Activated naive CD8-positive, alpha-beta T cell treated with anti-CD3 and anti-CD28 coated beads, Interleukin-2, amount 10 ng/mL, durations not matched to agents 7 days and 5 days (primary cell): ENCODE measurements at regions not wholly inside any gene's neighbourhood (a gene's known extent, or its start where the extent isn't known, plus 50 kb on each side); places are given as distances from the start of the nearest gene placed in this dataset.
A peak's percentile ranks its signal among the peaks of the same experiment; 100 is the strongest.

Experiments used
- ATAC-seq: fragments of 150-1000 bp; cut with Tn5 transposase; one replicate; pipeline ENCODE4 v1.10.0; 2021; ENCODE audit warnings: low read depth, moderate library complexity
- POLR2A ChIA-PET: fragments of 350-600 bp; sonication (Branson Sonifier 250); formaldehyde crosslinking; loops from one replicate; lab custom pipeline; 2021; ENCODE audit warnings: antibody characterized with exemption; lab: Charles Lee
- DNase-seq: peaks from one replicate; pipeline ENCODE4 v3.0.0; 2021
- H3K27ac Mint-ChIP-seq: one replicate; pipeline ENCODE4 v1.8.0; 2022; ENCODE audit warnings: mild to moderate bottlenecking, mixed read lengths
- H3K27me3 Mint-ChIP-seq: one replicate; pipeline ENCODE4 v1.8.0; 2022; ENCODE audit warnings: mild to moderate bottlenecking, moderate library complexity, mixed read lengths
- H3K36me3 Mint-ChIP-seq: one replicate; pipeline ENCODE4 v1.8.0; 2021; ENCODE audit warnings: mild to moderate bottlenecking, mixed read lengths
- H3K4me1 Mint-ChIP-seq: one replicate; pipeline ENCODE4 v1.8.0; 2021; ENCODE audit warnings: mixed read lengths
- H3K4me3 Mint-ChIP-seq: one replicate; pipeline ENCODE4 v1.8.0; 2022; ENCODE audit warnings: mild to moderate bottlenecking, moderate library complexity, mixed read lengths
- H3K9me3 Mint-ChIP-seq: one replicate; pipeline ENCODE4 v1.8.0; 2021; ENCODE audit warnings: mixed read lengths

DNA sequence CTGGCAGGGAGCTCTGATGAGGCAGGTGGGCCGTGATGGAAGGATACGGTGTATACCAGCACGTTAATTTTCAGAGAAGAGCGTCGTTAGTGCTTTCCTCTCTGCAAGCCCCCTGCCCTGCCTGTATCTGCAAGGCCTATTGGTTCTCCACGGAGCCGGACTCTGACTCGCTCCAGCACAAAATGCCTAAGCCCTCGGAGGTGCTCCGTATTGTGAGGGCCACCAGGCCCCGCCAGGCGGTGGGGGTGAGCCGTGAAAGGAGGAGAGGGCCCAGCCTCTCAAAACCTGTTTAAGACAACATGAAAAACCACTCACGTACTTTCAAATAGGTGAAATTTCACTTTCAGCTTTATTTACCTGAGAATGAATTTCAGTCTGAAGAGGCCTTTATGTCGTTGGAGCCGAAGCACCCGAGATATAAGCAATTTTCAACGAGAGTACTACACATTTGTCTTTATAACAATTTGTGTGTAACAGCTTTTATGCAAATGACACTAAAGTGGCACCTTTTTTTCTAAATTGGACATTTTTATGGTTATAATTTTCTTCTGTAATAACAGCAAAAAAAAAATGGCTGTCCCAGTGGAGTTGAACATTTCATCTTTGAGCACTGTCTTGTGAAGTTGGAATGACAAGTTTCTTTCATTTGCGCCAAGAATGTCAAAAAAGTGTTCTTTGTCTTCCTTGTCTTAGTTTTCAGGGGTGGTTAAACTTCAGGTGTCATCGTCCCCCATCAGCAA, 749.5 kb downstream of the VRK1 start:
- ATAC-seq, result no peak
- H3K9me3 Mint-ChIP-seq, result no peaks in the 10 kb centered on the region
- H3K4me3 Mint-ChIP-seq, result no peak overlapping the region
- H3K27me3 Mint-ChIP-seq, result no peaks in the 10 kb centered on the region
- no peak for DNase-seq
- peaks cover 16% of the 10 kb centered on the region for H3K4me1 Mint-ChIP-seq
- no peak overlapping the region for H3K27ac Mint-ChIP-seq
- POLR2A ChIA-PET, result no interaction called here
- H3K36me3 Mint-ChIP-seq, result no peaks in the 10 kb centered on the region

DNA sequence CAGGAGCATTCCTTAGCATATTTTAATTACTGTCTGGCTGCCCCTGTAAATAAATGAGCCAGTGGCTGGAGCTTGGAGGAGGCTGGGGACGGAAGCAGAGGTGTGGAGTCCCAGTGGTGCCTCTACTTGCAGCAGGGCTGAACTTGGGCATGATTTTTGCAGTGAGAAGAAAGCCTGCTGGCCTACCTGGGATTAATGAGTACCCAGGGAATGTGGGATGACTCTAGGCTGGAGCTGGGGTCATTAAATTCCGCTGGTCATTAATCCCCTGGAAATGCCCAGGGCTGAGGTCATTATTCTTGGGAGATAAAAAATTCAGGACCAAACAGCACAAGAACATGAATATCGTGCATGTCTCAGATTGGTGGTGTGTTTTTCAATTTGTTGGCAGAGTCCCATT, 753.3 kb downstream of the VRK1 start:
- Mint-ChIP-seq H3K27ac (no peak overlapping the region), H3K9me3 (no peaks in the 10 kb centered on the region), H3K4me1 (no peaks in the 10 kb centered on the region), H3K36me3 (no peaks in the 10 kb centered on the region), H3K27me3 (no peaks in the 10 kb centered on the region), H3K4me3 (no peak overlapping the region)
- ATAC-seq (no peak), DNase-seq (no peak)
- POLR2A ChIA-PET, result no interaction called here

DNA sequence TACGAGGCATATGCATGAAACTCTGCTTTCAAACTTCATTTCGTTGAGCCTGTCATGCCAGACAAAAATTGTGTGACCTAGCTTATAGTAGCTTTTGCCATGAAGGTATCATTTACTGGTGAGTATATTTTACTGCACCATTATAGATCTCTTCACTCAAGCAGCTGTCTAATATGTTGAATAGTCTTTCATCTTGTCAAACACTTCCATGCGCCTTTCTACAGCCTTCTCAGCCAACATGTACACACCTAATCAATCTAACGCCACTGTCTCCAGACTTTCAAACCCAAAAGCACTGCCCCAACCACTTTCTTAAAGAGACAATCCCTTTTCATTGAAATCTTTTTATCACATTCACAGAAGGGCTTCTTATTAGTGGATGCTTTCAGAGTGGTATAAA, 757.4 kb downstream of the VRK1 start:
- POLR2A ChIA-PET, result no interaction called here
- DNase-seq, result no peak

DNA sequence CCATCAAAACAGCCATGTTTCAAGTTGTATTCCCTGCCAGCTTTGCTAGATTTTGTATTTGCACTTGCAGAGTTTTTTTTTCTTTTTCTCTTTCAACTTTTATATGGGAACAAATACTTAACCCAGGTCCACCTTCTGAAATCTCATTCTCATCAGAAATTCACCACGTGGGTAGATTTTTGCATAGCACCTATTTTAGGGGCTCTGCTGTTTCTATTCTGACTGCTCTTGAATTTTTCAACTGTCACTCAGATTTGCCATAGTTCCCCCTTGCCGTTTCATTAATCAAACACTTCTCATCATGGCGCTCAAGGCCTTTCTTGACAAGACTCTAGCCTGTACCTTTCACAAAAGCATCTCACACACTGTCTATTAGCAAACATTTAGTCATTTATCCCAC, 767.2 kb downstream of the VRK1 start:
- Mint-ChIP-seq H3K9me3 (peaks cover 14% of the 10 kb centered on the region), H3K4me1 (no peaks in the 10 kb centered on the region), H3K27ac (no peak overlapping the region), H3K4me3 (no peak overlapping the region), H3K27me3 (no peaks in the 10 kb centered on the region), H3K36me3 (peaks cover 2% of the 10 kb centered on the region)
- DNase-seq (no peak), ATAC-seq (no peak)
- POLR2A ChIA-PET, result no interaction called here

More for the DNA sequence above, 757.4 kb downstream of the VRK1 start:
- peaks cover 2% of the 10 kb centered on the region for H3K36me3 Mint-ChIP-seq
- H3K9me3 Mint-ChIP-seq, result peaks cover 5% of the 10 kb centered on the region
- no peak overlapping the region for H3K4me3 Mint-ChIP-seq
- peaks cover 4% of the 10 kb centered on the region for H3K27me3 Mint-ChIP-seq
- H3K27ac Mint-ChIP-seq, result no peak overlapping the region
- no peak for ATAC-seq
- H3K4me1 Mint-ChIP-seq, result no peaks in the 10 kb centered on the region

DNA sequence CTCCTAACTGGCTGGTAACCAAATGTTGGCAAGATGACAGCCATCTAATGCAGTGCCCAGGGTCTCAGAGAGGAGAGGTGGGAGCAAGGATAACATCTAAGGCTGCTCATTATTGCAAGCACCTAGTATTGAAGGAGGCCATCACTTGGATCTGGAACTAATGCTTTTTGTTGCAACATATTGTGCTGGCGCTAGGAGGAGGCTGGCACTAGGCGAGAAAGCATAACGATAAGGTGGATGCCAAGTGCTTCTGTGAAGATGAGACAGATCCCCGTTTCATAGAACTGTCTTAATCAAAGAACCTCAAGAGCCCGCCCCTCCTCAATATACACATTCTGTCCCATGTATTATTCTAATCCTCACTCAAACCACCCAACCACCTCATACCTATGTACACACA, 774.0 kb downstream of the VRK1 start:
- ATAC-seq, result no peak
- H3K9me3 Mint-ChIP-seq, result peaks cover 13% of the 10 kb centered on the region
- peaks cover 2% of the 10 kb centered on the region for H3K36me3 Mint-ChIP-seq
- no peak for DNase-seq
- H3K4me3 Mint-ChIP-seq, result no peak overlapping the region
- no peaks in the 10 kb centered on the region for H3K4me1 Mint-ChIP-seq
- POLR2A ChIA-PET, result no interaction called here
- peaks cover 2% of the 10 kb centered on the region for H3K27me3 Mint-ChIP-seq
- H3K27ac Mint-ChIP-seq, result no peak overlapping the region

DNA sequence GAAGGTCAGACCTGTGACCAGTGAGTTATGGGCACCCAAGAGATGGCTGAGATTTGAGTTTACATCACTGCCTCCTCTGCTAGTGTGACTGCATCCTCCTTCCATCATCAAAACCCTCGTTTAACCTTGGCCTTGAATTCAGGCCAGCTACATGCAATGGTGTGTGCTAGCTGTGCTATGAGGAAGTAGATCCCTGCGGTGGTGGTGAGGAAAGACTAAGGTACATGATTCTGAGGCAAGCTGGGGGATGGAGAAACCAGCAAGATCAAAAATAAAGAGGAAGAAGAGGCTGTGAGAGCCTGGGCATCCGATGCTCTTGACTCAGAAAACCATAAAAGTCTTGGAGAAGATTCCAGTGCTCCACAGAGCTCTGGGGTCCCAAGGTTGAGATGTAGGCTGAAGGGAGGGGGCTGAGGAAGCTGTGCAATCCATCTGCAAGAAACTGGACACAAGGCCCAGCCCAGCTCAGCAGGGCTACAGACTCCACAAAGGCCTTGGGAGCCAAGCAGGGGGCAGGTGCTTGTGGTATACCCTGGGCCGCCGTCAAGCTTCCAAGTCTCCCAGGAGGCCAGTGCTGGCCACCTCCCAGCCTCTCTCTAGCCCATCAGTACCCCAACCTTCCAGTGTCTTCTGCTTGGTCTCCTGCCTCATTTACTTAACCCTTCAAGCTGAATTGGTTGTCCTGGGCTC, 774.8 kb downstream of the VRK1 start:
- Mint-ChIP-seq H3K36me3 (peaks cover 2% of the 10 kb centered on the region), H3K27me3 (peaks cover 2% of the 10 kb centered on the region), H3K4me1 (no peaks in the 10 kb centered on the region), H3K4me3 (no peak overlapping the region), H3K9me3 (peaks cover 13% of the 10 kb centered on the region), H3K27ac (no peak overlapping the region)
- ATAC-seq (no peak), DNase-seq (no peak)
- POLR2A ChIA-PET, result no interaction called here

DNA sequence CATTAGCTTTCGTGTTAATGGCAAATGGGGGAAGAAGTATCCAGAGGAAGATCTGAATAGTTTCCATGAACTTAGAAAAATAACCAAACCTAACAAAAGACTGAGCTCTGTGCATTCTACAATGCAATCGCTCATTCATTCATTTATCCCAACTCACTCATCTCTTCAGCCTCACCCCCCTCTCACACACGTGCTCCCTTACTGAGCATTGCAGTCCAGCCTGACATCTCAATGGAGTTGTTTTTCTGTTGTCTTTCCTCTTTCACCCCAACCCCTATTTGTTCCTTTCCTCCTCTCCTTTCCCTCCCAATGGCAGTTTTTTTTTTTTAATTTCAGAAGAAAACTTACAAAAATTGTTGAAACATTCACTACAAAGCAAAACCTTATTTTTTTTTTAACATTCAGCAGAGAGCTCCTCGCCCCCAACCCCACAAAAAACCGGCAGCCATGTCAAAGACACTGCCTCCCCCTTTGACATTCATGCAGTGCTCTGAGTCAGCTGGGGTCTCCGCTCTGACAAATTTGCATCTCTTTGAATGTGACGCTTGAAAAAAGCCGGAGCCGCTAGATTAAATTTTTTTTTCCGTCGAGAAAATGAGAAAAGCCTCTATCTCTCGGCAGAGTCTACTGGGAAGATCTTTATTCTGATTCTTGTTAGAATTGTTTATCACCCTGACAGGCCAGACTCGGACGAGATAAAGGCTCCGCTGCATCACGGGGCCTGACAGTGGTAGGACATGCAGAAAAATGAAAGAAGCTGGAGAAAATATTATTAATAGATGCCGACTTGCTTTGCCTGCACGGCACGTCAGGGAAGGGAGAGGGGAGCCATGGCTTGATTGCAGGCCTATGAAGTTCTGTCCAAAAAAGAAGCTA, 775.6 kb downstream of the VRK1 start:
- no peak for DNase-seq
- Mint-ChIP-seq H3K4me3 (no peak overlapping the region), H3K4me1 (no peaks in the 10 kb centered on the region), H3K9me3 (peaks cover 13% of the 10 kb centered on the region), H3K36me3 (peaks cover 2% of the 10 kb centered on the region), H3K27me3 (peaks cover 2% of the 10 kb centered on the region), H3K27ac (no peak overlapping the region)
- ATAC-seq, result no peak
- POLR2A ChIA-PET, result no interaction called here

DNA sequence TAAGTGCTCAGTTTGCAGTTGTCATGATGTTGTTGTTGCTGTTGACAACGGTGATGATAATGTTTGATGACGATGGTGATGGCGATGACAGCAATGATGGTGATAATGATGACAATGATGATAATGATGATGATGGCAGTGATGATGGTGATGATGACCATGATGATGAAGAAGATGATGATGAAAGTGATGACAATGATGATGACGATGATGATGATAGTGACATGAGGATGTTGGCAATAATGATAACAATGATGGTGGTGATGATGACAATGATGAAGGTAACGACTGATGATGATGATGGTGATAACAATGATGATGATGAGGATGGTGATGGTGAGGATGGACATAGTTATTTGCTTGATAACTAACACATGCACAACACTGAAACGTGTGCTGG, 778.5 kb downstream of the VRK1 start:
- ATAC-seq (no peak), DNase-seq (no peak)
- Mint-ChIP-seq H3K36me3 (peaks cover 2% of the 10 kb centered on the region), H3K27me3 (peaks cover 2% of the 10 kb centered on the region), H3K4me3 (no peak overlapping the region), H3K4me1 (no peaks in the 10 kb centered on the region), H3K27ac (no peak overlapping the region), H3K9me3 (peaks cover 9% of the 10 kb centered on the region)
- POLR2A ChIA-PET, result no interaction called here

DNA sequence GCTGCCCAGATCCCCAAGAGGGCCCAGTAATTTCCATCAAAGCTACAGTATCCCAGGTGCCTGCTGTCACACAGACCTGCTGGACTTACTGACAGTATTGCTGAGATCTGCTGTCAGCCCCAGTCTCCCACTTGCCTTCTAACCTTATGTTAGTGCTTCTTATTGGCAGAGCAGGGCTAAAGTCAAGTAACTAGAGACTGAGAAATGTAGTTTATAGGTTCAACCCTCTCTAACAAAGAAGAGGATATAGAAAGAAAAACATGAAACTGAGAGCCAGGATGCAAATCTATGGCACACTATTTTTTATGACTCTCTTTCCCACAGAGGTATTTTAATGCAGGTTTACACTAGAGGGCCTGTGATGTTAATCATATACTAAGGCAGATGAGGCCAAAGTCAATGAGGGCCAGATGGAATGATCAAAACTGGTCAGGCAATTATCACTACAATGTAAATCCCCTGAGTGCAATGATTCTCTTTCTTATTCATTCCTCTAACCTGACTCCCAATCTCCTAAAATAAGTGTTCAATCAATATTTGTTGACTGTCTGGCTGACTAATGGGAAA, 781.9 kb downstream of the VRK1 start:
- no peaks in the 10 kb centered on the region for H3K4me1 Mint-ChIP-seq
- peaks cover 6% of the 10 kb centered on the region for H3K9me3 Mint-ChIP-seq
- no peaks in the 10 kb centered on the region for H3K27me3 Mint-ChIP-seq
- no peak for DNase-seq
- POLR2A ChIA-PET, result no interaction called here
- ATAC-seq, result no peak
- H3K4me3 Mint-ChIP-seq, result no peak overlapping the region
- no peaks in the 10 kb centered on the region for H3K36me3 Mint-ChIP-seq
- no peak overlapping the region for H3K27ac Mint-ChIP-seq

DNA sequence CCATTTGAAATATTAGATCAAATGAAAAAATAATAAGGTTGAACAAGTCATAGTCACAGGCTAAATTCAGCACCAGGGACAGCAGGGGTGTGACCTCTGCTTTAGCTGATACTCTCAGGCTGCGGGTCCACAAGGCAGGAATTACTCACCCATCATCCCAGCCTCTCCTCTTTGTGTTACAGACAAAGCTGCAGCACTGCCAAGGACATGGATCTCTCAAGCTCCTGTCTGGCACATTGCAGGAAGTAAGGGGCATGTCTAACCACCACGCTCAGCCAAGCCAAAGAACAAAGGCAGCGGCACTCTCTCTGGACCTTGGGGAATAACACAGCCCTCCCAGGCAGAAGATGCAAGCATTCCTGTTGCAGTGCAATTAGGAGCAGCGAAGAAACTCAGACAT, 783.8 kb downstream of the VRK1 start:
- Mint-ChIP-seq H3K4me1 (no peaks in the 10 kb centered on the region), H3K27me3 (no peaks in the 10 kb centered on the region), H3K9me3 (peaks cover under 1% of the 10 kb centered on the region), H3K27ac (no peak overlapping the region), H3K36me3 (no peaks in the 10 kb centered on the region), H3K4me3 (no peak overlapping the region)
- POLR2A ChIA-PET, result no interaction called here
- DNase-seq (no peak), ATAC-seq (no peak)

DNA sequence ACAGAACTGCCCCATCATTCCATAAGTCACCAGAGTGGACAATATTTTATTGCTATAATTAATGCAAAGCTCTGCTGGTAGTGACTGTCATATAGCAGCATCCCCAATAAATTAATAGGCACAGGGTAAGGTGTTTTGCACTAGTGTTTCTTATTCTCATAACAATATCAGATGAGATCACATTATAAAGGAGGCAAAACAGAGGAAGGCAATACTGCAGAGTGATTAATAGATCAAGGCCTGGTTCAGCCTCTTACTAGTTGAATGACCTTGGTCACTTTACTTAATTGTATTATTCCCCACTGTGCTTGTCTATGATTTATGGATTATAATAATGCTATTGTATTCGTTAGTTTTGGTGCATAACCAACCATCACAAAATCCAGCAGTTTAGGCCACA, 784.8 kb downstream of the VRK1 start:
- ATAC-seq, result no peak
- Mint-ChIP-seq H3K4me1 (no peaks in the 10 kb centered on the region), H3K36me3 (no peaks in the 10 kb centered on the region), H3K9me3 (peaks cover 3% of the 10 kb centered on the region), H3K27ac (no peak overlapping the region), H3K27me3 (no peaks in the 10 kb centered on the region), H3K4me3 (no peak overlapping the region)
- no peak for DNase-seq
- POLR2A ChIA-PET, result no interaction called here

DNA sequence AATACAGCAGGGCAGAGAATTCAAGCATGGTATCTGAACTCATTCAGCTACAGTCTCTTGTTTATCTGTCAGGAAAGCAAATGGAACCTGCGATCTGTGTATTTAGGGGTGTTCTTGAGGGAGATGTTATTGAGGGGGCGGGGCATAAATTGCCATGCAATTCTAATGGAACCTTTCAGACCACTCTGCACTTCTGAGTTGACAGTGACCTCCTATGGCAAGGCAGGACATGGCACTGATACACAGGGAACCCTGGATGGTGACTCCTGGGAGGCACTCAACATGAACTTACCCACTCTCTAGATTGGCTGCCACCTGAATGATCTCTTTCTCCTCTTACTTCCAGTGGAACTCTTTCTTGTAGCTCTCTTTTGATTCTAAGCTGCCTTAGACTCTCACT, 787.3 kb downstream of the VRK1 start:
- POLR2A ChIA-PET, result no interaction called here
- peak; percentile 42 for ATAC-seq

DNA sequence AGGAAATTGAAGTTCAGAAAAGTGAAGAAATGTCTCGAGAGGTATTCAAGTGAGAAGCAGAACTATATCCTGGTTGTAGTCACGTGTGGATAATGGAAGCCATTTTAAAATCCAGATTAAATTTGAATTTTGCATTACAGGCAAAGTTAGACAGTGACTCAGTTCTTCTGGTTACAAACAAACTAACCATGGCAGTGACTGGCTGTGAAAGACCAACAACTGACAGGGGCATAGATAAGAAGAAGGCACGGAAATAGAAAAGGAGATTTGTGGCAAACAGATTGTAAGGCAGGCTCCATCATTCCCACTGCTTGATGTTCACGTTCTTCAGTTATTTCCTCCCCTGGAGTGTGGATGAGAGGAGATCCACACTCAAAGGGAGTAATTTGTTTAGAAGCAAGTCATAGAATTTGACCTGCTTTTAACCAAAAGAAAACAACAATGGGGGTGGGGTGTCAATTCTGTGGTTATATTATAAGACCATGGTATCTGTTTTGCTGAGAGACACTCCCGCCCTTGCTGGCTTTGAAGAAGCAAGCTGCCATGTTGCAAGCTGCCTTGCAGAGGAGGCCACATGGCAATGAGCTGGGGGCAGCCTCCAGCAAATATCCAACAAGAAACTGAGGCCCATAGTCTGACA, 795.3 kb downstream of the VRK1 start:
- no peaks in the 10 kb centered on the region for H3K27me3 Mint-ChIP-seq
- DNase-seq (no peak), ATAC-seq (no peak)
- no peak overlapping the region for H3K4me3 Mint-ChIP-seq
- peaks cover 4% of the 10 kb centered on the region for H3K4me1 Mint-ChIP-seq
- H3K36me3 Mint-ChIP-seq, result peaks cover 6% of the 10 kb centered on the region
- POLR2A ChIA-PET, result no interaction called here
- H3K27ac Mint-ChIP-seq, result no peak overlapping the region
- peaks cover 2% of the 10 kb centered on the region for H3K9me3 Mint-ChIP-seq

More for the DNA sequence above, 787.3 kb downstream of the VRK1 start:
- Mint-ChIP-seq H3K27me3 (no peaks in the 10 kb centered on the region), H3K4me3 (no peak overlapping the region), H3K4me1 (peaks cover 3% of the 10 kb centered on the region), H3K27ac (no peak overlapping the region), H3K36me3 (no peaks in the 10 kb centered on the region), H3K9me3 (peaks cover 3% of the 10 kb centered on the region)
- DNase-seq, result no peak
